Neuronal stem cell (in vitro differentiated cells): ENCODE measurements at regions not wholly inside any gene's neighbourhood (a gene's known extent, or its start where the extent isn't known, plus 50 kb on each side); places are given as distances from the start of the nearest gene placed in this dataset.

ENCODE experiments used
- DNase-seq: peaks from one replicate; pipeline ENCODE4 v3.0.0-alpha.2; 2013; ENCODE audit warnings: low spot score
- H2AFZ ChIP-seq: one replicate; pipeline ENCODE4 v1.6.1; 2013; ENCODE audit warnings: mild to moderate bottlenecking, low read length, inconsistent platforms
- H2AK5ac ChIP-seq: 2 replicates; pipeline ENCODE4 v1.6.1; 2013; ENCODE audit warnings: low read depth, mild to moderate bottlenecking, inconsistent platforms, low read length, moderate library complexity, mixed read lengths
- H2BK120ac ChIP-seq: 2 replicates; pipeline ENCODE4 v1.6.1; 2013; ENCODE audit warnings: low read depth, mild to moderate bottlenecking, inconsistent platforms, low read length, moderate library complexity, mixed read lengths
- H2BK12ac ChIP-seq: one replicate; pipeline ENCODE4 v1.6.1; 2013; ENCODE audit warnings: low read length, inconsistent platforms
- H2BK15ac ChIP-seq: 2 replicates; pipeline ENCODE4 v1.6.1; 2013; ENCODE audit warnings: mild to moderate bottlenecking, low read length, inconsistent platforms, mixed read lengths
- H2BK5ac ChIP-seq: one replicate; pipeline ENCODE4 v1.6.1; 2013; ENCODE audit warnings: inconsistent platforms, mild to moderate bottlenecking, low read length, moderate library complexity
- H3K14ac ChIP-seq: one replicate; pipeline ENCODE4 v1.6.1; 2013; ENCODE audit warnings: low read length, inconsistent platforms
- H3K18ac ChIP-seq: 2 replicates; pipeline ENCODE4 v1.6.1; 2013; ENCODE audit warnings: low read length, inconsistent platforms
- H3K23ac ChIP-seq: 2 replicates; pipeline ENCODE4 v1.6.1; 2013; ENCODE audit warnings: low read depth, mild to moderate bottlenecking, mixed read lengths, low read length, inconsistent platforms; ENCODE audit not compliant: poor library complexity
- H3K27ac ChIP-seq: replicated peaks from 3 replicates; pipeline ENCODE4 v1.5.1; 2013; ENCODE audit warnings: low read length, inconsistent platforms
- H3K27me3 ChIP-seq, 3 experiments: 2 replicates each; pipeline ENCODE4 v1.6.1; 2013; ENCODE audit warnings: low read length in 3 of 3, mild to moderate bottlenecking in 2 of 3, inconsistent platforms in 1 of 3, low read depth in 1 of 3, mixed read lengths in 1 of 3, moderate library complexity in 1 of 3; ENCODE audit not compliant: control insufficient read depth in 3 of 3, insufficient read depth in 3 of 3
- H3K36me3 ChIP-seq, 2 donors: replicated peaks in 1 of 2; 2 replicates each; pipeline ENCODE4 v1.6.1; 2013; ENCODE audit warnings: low read length in 2 of 2; ENCODE audit not compliant: control insufficient read depth in 2 of 2, insufficient read depth in 2 of 2
- H3K4ac ChIP-seq: 2 replicates; pipeline ENCODE4 v1.6.1; 2013; ENCODE audit warnings: inconsistent platforms, mild to moderate bottlenecking, low read length, moderate library complexity
- H3K4me1 ChIP-seq, 2 donors: 1 replicate in 1 of 2; 2 replicates in 1 of 2; pipeline ENCODE4 v1.6.1; 2013; ENCODE audit warnings: low read length in 2 of 2, low read depth in 1 of 2; ENCODE audit not compliant: control insufficient read depth in 2 of 2, insufficient read depth in 1 of 2
- H3K4me2 ChIP-seq: one replicate; pipeline ENCODE4 v1.6.1; 2013; ENCODE audit warnings: mild to moderate bottlenecking, low read length, inconsistent platforms; ENCODE audit not compliant: insufficient read depth, poor library complexity, severe bottlenecking
- H3K4me3 ChIP-seq, 2 donors: 2 replicates each; pipeline ENCODE4 v1.5.1; 2013; ENCODE audit warnings: low read length in 2 of 2, mild to moderate bottlenecking in 2 of 2, inconsistent platforms in 1 of 2, moderate library complexity in 1 of 2
- H3K79me1 ChIP-seq: one replicate; pipeline ENCODE4 v1.6.1; 2013; ENCODE audit warnings: low read depth, mild to moderate bottlenecking, inconsistent platforms, low read length, moderate library complexity
- H3K9ac ChIP-seq: one replicate; pipeline ENCODE4 v1.6.1; 2013; ENCODE audit warnings: mild to moderate bottlenecking, low read depth, low read length, inconsistent platforms; ENCODE audit not compliant: poor library complexity
- H3K9me3 ChIP-seq, 2 donors: replicated peaks in 1 of 2; 2 replicates each; pipeline versions ENCODE3 to v1.6.1; 2013; ENCODE audit warnings: low read length in 2 of 2, mild to moderate bottlenecking in 2 of 2, inconsistent platforms in 1 of 2, low read depth in 1 of 2, mixed read lengths in 1 of 2, moderate library complexity in 1 of 2; ENCODE audit not compliant: control insufficient read depth in 2 of 2, insufficient read depth in 1 of 2
- H4K8ac ChIP-seq: one replicate; pipeline ENCODE4 v1.6.1; 2013; ENCODE audit warnings: low read depth, mild to moderate bottlenecking, inconsistent platforms, low read length, moderate library complexity
- H4K91ac ChIP-seq: one replicate; pipeline ENCODE4 v1.6.1; 2013; ENCODE audit warnings: low read length, low read depth, mild to moderate bottlenecking, inconsistent platforms; ENCODE audit not compliant: poor library complexity
- WGBS, 2 donors: extraction: QIAGEN DNeasy Blood & Tissue Kit; methylation state at CpG; one replicate each; pipeline ENCODE4 v1.1.7; 2013; ENCODE audit warnings: missing lambda C conversion rate in 2 of 2, mixed read lengths in 1 of 2; ENCODE audit not compliant: insufficient read length in 2 of 2, insufficient replicate concordance in 1 of 2; ENCODE audit errors: extremely low coverage in 2 of 2; 5-methylcytosine and 5-hydroxymethylcytosine counted together

GRCh38 chr1:112318698-112319370 lies 77.2 kb upstream of the CTTNBP2NL start:
- H2BK120ac ChIP-seq = no peak overlapping the region
- no peak for DNase-seq
- H3K23ac ChIP-seq = no peak overlapping the region
- H3K18ac ChIP-seq = no peak overlapping the region
- H3K27me3 ChIP-seq = peaks cover 0 to 19% (median 2%) of the 10 kb centered on the region in 3 experiments
- H3K4ac ChIP-seq = no peak overlapping the region
- WGBS, 2 donors = no CpG with 5 or more reads among the region's 3 CpGs
- H2BK12ac ChIP-seq = no peak overlapping the region
- H3K4me1 ChIP-seq = peaks cover 0 to 6% of the 10 kb centered on the region in 2 donors
- H3K27ac ChIP-seq = no peak overlapping the region
- no peak overlapping the region for H4K8ac ChIP-seq
- no peaks in the 10 kb centered on the region for H3K36me3 ChIP-seq
- no peak overlapping the region for H2BK15ac ChIP-seq
- H3K9me3 ChIP-seq = no peaks in the 10 kb centered on the region
- H2AK5ac ChIP-seq = no peak overlapping the region
- H3K4me2 ChIP-seq = no peak overlapping the region
- no peak overlapping the region for H4K91ac ChIP-seq
- H3K79me1 ChIP-seq = no peaks in the 10 kb centered on the region
- H3K4me3 ChIP-seq = no peak overlapping the region
- no peak overlapping the region for H2BK5ac ChIP-seq
- no peak overlapping the region for H2AFZ ChIP-seq
- H3K9ac ChIP-seq = no peak overlapping the region
- no peak overlapping the region for H3K14ac ChIP-seq

- Histone ChIP-seq H3K4ac (no peak overlapping the region), H3K4me3 (no peak overlapping the region), H3K27ac (no peak overlapping the region), H3K9me3 (no peaks in the 10 kb centered on the region), H3K27me3 (peaks cover 0 to 26% (median 2%) of the 10 kb centered on the region in 3 experiments), H3K23ac (no peak overlapping the region), H2BK15ac (no peak overlapping the region), H3K18ac (no peak overlapping the region), H3K4me1 (peaks cover 0 to 6% of the 10 kb centered on the region in 2 donors), H2AK5ac (no peak overlapping the region), H3K4me2 (no peak overlapping the region), H3K9ac (no peak overlapping the region), H2AFZ (no peak overlapping the region), H2BK12ac (no peak overlapping the region), H2BK5ac (no peak overlapping the region), H3K36me3 (no peaks in the 10 kb centered on the region), H4K91ac (no peak overlapping the region), H2BK120ac (no peak overlapping the region), H3K14ac (no peak overlapping the region), H3K79me1 (no peaks in the 10 kb centered on the region), H4K8ac (no peak overlapping the region)
- DNase-seq = no peak
- no CpG with 5 or more reads among the region's 6 CpGs for WGBS, 2 donors
These were observed 76.5 kb upstream of the CTTNBP2NL start for GRCh38 chr1:112319371-112320040.

- H4K8ac ChIP-seq = no peak overlapping the region
- no peak overlapping the region for H3K4ac ChIP-seq
- no peak overlapping the region for H2AFZ ChIP-seq
- H3K27me3 ChIP-seq = peaks cover 0 to 29% (median 5%) of the 10 kb centered on the region in 3 experiments
- H3K18ac ChIP-seq = no peak overlapping the region
- H3K14ac ChIP-seq = no peak overlapping the region
- no peak overlapping the region for H2AK5ac ChIP-seq
- DNase-seq = no peak
- no peak overlapping the region for H2BK5ac ChIP-seq
- H2BK15ac ChIP-seq = no peak overlapping the region
- H3K4me3 ChIP-seq = no peak overlapping the region
- no CpG with 5 or more reads among the region's 2 CpGs for WGBS, 2 donors
- peaks cover 0 to 6% of the 10 kb centered on the region in 2 donors for H3K4me1 ChIP-seq
- H3K36me3 ChIP-seq = no peaks in the 10 kb centered on the region
- no peak overlapping the region for H3K23ac ChIP-seq
- no peaks in the 10 kb centered on the region for H3K9me3 ChIP-seq
- H2BK12ac ChIP-seq = no peak overlapping the region
- H2BK120ac ChIP-seq = no peak overlapping the region
- H3K9ac ChIP-seq = no peak overlapping the region
- no peak overlapping the region for H3K27ac ChIP-seq
- no peaks in the 10 kb centered on the region for H3K79me1 ChIP-seq
- no peak overlapping the region for H3K4me2 ChIP-seq
- no peak overlapping the region for H4K91ac ChIP-seq
These were observed 76.0 kb upstream of the CTTNBP2NL start for GRCh38 chr1:112320058-112320457.

- Histone ChIP-seq H2BK120ac (no peak overlapping the region), H3K4me1 (peaks cover 0 to 6% of the 10 kb centered on the region in 2 donors), H2AK5ac (no peak overlapping the region), H2AFZ (no peak overlapping the region), H2BK5ac (no peak overlapping the region), H3K79me1 (no peaks in the 10 kb centered on the region), H3K4ac (no peak overlapping the region), H3K9me3 (no peaks in the 10 kb centered on the region), H3K4me2 (no peak overlapping the region), H2BK12ac (no peak overlapping the region), H3K4me3 (no peak overlapping the region), H3K18ac (no peak overlapping the region), H3K14ac (no peak overlapping the region), H3K27me3 (peaks cover 0 to 40% (median 5%) of the 10 kb centered on the region in 3 experiments), H4K8ac (no peak overlapping the region), H3K27ac (no peak overlapping the region), H4K91ac (no peak overlapping the region), H3K23ac (no peak overlapping the region), H2BK15ac (no peak overlapping the region), H3K36me3 (no peaks in the 10 kb centered on the region), H3K9ac (no peak overlapping the region)
- DNase-seq = no peak
- no CpG with 5 or more reads among the region's 7 CpGs for WGBS, 2 donors
These were observed 74.0 kb upstream of the CTTNBP2NL start for GRCh38 chr1:112322018-112322417.
